Uterus (tissue), 3 donors: ENCODE measurements at regions not wholly inside any gene's neighbourhood (a gene's known extent, or its start where the extent isn't known, plus 50 kb on each side); places are given as distances from the start of the nearest gene placed in this dataset.
"Not testable (repeated sequence)": the region's sequence is repeated elsewhere in the genome, so short reads cannot be mapped to it uniquely, and the experiment has no call there.

Experiments used
- DNase-seq, 2 donors: peaks; one replicate each; pipeline ENCODE4 v3.0.0-alpha.2; 2019 to 2020
- H3K27ac ChIP-seq, 2 donors: fragments of 200-600 bp; sonication (generic); 1 replicate in 1 of 2; 2 replicates in 1 of 2; pipeline ENCODE4 v1.5.1; 2016 to 2018
- H3K27me3 ChIP-seq, 2 donors: fragments of 200-600 bp; sonication (generic); one replicate each; pipeline ENCODE4 v1.5.1; 2018 to 2019; ENCODE audit warnings: control low read depth in 1 of 2
- H3K36me3 ChIP-seq, 2 donors: fragments of 200-600 bp; sonication (generic); one replicate each; pipeline ENCODE4 v1.5.1; 2019; ENCODE audit warnings: control low read depth in 1 of 2
- H3K4me1 ChIP-seq, 2 donors: fragments of 200-600 bp; sonication (generic); one replicate each; pipeline ENCODE4 v1.5.1; 2018 to 2019; ENCODE audit warnings: control low read depth in 1 of 2
- H3K4me3 ChIP-seq, 2 donors: fragments of 200-600 bp; sonication (generic); 1 replicate in 1 of 2; 2 replicates in 1 of 2; pipeline ENCODE4 v1.5.1; 2018 to 2019; ENCODE audit warnings: mild to moderate bottlenecking in 1 of 2
- H3K9me3 ChIP-seq, 2 donors: fragments of 200-600 bp; sonication (generic); one replicate each; pipeline ENCODE4 v1.5.1; 2019; ENCODE audit warnings: control low read depth in 1 of 2
- POLR2A ChIP-seq, 2 donors: fragments of 450-650 bp; IDR thresholded peaks; one replicate each; pipeline ENCODE4 v1.6.1; 2016; ENCODE audit warnings: antibody characterized with exemption in 2 of 2, mild to moderate bottlenecking in 1 of 2, moderate library complexity in 1 of 2
- intact Hi-C: fragments of 100-400 bp; cut with DNase I; formaldehyde crosslinking; loops from one replicate; pipeline ENCODE4 v1.15.1; 2023; ENCODE audit warnings: low total_unique reads
- TF ChIP-seq, protein P1 (sequence below), 4 experiments: fragments of 200-600 bp in 2 of 4; fragments of 450-650 bp in 2 of 4; sonication (generic) in 2 of 4; IDR thresholded peaks; one replicate each; pipeline ENCODE4 v1.5.1; 2016 to 2019; ENCODE audit warnings: antibody characterized with exemption in 4 of 4, mild to moderate bottlenecking in 2 of 4, moderate library complexity in 1 of 4
- donor health status: DM: yes; HTN: yes; CAD: no.

DNA sequence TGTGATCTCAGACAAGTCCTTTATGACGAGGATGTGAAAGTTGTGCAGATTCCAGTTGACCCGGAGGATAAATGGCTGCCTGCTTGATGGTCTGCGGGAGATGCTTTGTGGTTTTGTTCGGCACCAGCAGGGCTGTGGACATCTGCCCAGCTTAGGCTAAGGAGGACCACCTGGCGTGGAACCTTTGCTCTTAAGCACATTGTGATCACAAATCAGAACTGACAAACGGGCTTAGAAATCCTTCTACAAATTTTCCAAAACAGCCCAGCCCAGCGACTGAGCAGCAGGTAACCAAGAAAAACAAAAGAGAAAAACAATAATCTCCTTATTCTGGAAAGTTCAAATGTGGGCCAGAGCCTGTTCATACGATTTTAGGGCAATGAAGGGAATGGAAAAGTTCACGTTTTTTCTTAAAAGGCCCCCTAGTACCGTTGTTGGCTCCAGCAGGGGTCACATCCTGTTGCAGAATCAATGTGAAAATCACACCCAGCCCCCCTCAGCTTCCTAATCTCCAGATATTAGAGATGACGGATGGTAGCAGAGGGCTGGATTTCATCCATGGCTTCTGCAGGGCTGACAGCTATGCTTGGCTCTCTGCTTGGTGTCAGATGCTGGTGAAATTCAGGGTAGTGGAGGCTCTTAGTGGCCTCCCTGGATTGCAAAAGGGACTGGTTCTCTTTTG lies 81.1 kb upstream of the RFLNA start:
- Histone ChIP-seq H3K4me1 (no peaks in the 10 kb centered on the region), H3K27me3 (no peaks in the 10 kb centered on the region), H3K36me3 (no peaks in the 10 kb centered on the region), H3K9me3 (peaks cover 0 to 8% of the 10 kb centered on the region in 2 donors), H3K27ac (no peak overlapping the region), H3K4me3 (no peak overlapping the region)
- no peak for TF ChIP-seq POLR2A (IDR thresholded peaks at IDR 0.05)
- TF ChIP-seq, protein P1, sequence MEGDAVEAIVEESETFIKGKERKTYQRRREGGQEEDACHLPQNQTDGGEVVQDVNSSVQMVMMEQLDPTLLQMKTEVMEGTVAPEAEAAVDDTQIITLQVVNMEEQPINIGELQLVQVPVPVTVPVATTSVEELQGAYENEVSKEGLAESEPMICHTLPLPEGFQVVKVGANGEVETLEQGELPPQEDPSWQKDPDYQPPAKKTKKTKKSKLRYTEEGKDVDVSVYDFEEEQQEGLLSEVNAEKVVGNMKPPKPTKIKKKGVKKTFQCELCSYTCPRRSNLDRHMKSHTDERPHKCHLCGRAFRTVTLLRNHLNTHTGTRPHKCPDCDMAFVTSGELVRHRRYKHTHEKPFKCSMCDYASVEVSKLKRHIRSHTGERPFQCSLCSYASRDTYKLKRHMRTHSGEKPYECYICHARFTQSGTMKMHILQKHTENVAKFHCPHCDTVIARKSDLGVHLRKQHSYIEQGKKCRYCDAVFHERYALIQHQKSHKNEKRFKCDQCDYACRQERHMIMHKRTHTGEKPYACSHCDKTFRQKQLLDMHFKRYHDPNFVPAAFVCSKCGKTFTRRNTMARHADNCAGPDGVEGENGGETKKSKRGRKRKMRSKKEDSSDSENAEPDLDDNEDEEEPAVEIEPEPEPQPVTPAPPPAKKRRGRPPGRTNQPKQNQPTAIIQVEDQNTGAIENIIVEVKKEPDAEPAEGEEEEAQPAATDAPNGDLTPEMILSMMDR (IDR thresholded peaks at IDR 0.05) = no peak
- intact Hi-C loops = no loop called here
- no peak for DNase-seq

DNA sequence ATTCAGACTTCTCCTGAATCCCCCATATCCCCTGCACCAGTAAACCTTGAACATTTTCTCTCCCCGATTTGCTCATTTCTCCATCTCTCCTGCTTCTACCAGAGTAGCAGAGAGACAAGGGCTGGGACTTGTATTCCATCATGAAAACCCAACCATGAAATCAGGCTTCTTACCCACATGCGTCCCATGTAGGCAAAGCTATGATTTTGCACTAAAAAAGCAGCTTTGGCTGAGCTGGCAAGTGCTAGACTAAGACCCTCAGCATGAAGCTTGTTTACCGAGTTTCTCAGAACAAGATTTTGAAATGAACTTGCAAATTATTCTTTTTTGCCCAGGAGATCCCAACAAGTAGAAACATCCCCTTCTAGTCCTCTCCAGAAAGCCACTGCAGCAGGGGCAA lies 80.3 kb upstream of the RFLNA start:
- TF ChIP-seq POLR2A (IDR thresholded peaks at IDR 0.05) = no peak
- TF ChIP-seq, protein P1 (IDR thresholded peaks at IDR 0.05) = no peak
- DNase-seq = no peak
- intact Hi-C loops = no loop called here
- H3K27me3 ChIP-seq = no peaks in the 10 kb centered on the region
- no peaks in the 10 kb centered on the region for H3K36me3 ChIP-seq
- H3K4me3 ChIP-seq = no peak overlapping the region
- H3K4me1 ChIP-seq = no peaks in the 10 kb centered on the region
- no peak overlapping the region for H3K27ac ChIP-seq
- H3K9me3 ChIP-seq = peaks cover 0 to 8% of the 10 kb centered on the region in 2 donors

DNA sequence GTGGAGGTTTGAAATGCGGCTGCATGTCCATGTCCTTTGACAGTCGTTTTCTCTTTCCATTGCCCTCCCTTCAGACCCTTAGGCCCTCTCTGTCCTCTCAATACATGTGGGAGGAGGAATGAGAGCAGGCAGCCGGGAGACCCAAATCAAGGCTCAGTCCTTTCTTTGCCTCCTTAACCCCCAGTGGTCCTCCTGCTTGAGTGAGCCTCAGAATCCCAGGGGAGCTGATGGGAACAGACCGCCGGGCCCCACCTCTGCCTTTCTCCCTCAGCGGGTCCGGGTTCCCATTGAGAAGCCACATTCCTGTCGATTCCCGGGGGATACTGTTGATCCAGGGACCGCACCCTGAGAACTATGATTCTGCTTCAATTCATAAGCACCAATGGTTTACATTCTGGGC lies 77.9 kb upstream of the RFLNA start:
- intact Hi-C loops = no loop called here
- no peak overlapping the region for H3K4me3 ChIP-seq
- no peaks in the 10 kb centered on the region for H3K27me3 ChIP-seq
- no peak overlapping the region for H3K27ac ChIP-seq
- peaks cover 0 to 8% of the 10 kb centered on the region in 2 donors for H3K9me3 ChIP-seq
- no peak for DNase-seq
- no peaks in the 10 kb centered on the region for H3K36me3 ChIP-seq
- H3K4me1 ChIP-seq = no peaks in the 10 kb centered on the region
- TF ChIP-seq, protein P1 (IDR thresholded peaks at IDR 0.05) = no peak
- TF ChIP-seq POLR2A (IDR thresholded peaks at IDR 0.05) = no peak

DNA sequence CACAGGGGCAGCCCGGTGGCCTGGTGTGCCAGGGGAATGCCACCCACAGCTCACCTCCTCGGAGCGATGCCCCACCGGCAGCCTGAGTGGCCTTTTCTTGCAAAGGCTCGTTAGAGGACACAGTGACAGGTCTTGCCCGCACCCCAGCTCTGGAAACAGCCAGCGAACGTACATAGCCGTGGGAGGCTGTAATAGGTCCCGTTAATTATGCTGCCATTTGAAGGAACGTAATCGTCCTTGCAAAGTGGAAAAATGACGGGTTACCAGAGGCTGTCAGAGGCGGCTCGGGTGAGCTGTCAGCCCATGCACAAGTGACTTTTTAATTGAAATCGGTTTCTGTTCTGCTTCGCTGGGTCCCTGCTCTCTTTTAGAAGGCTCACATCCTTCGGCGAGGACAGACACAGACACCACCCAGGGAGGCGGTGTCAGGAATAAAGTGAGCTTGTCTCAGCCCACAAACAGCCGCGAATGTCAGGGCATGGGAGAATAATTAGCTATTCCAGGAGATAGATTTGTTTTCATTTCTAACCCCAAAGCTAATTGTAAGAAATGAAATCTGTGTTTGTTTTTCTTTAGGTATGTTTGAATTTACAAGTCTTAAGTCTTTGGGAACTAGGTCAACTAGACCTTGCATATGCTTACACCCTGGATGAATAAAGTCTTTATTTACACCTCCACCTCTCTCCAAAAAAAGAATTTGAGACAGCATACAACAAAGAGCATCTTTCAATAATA lies 77.2 kb upstream of the RFLNA start:
- Histone ChIP-seq H3K27ac (no peak overlapping the region), H3K4me3 (no peak overlapping the region), H3K9me3 (peaks cover 0 to 8% of the 10 kb centered on the region in 2 donors), H3K4me1 (no peaks in the 10 kb centered on the region), H3K27me3 (no peaks in the 10 kb centered on the region), H3K36me3 (no peaks in the 10 kb centered on the region)
- intact Hi-C loops = no loop called here
- no peak for DNase-seq
- no peak for TF ChIP-seq POLR2A (IDR thresholded peaks at IDR 0.05)
- TF ChIP-seq, protein P1 (IDR thresholded peaks at IDR 0.05) = no peak

DNA sequence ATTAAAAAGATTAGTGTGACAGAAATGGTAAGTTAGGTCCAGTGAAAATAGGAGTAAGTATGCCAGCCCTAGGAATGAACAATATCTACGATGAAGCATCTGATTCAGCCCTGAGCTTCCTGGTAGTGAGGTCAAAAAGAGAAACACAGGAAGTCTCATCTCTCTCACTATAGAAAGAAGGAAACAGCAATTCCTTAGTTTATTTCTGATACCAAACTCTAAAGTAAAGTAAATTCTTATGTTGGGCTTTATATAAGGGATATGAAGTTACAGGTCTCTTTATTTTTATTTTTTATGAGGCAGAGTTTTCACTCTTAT lies 76.7 kb upstream of the RFLNA start:
- no peak for TF ChIP-seq POLR2A (IDR thresholded peaks at IDR 0.05)
- TF ChIP-seq, protein P1 (IDR thresholded peaks at IDR 0.05) = no peak
- Histone ChIP-seq H3K27me3 (no peaks in the 10 kb centered on the region), H3K4me3 (no peak overlapping the region), H3K27ac (no peak overlapping the region), H3K4me1 (no peaks in the 10 kb centered on the region), H3K9me3 (peaks cover 0 to 8% of the 10 kb centered on the region in 2 donors), H3K36me3 (no peaks in the 10 kb centered on the region)
- no peak for DNase-seq
- intact Hi-C loops = no loop called here

DNA sequence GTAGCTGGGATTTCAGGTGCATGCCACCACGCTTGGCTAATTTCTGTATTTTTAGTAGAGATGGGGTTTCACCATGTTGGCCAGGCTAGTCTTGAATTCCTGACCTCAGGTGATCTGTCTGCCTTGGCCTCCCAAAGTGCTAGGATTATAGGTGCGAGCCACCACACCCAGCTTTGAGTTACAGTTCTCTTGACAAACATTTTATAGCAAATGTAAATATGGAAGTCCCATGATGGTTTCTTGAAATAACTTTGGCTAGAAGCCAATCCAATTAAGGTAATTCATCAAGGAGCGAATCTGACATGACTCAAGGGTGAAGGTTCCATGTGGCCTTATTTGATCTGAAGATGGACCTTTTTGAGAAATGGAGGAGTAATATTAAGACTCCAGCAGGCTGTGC lies 76.2 kb upstream of the RFLNA start:
- H3K9me3 ChIP-seq, H3K4me3 ChIP-seq, H3K27ac ChIP-seq, DNase-seq, H3K36me3 ChIP-seq, H3K4me1 ChIP-seq, H3K27me3 ChIP-seq, intact Hi-C loops: not testable (repeated sequence)
